H1 (cell line): ENCODE measurements at regions not wholly inside any gene's neighbourhood (a gene's known extent, or its start where the extent isn't known, plus 50 kb on each side); places are given as distances from the start of the nearest gene placed in this dataset.

Experiments
- CTCF ChIA-PET: fragments of 300-600 bp; sonication (Branson Sonifier 250); formaldehyde crosslinking; loops from one replicate; lab custom pipeline; 2021; ENCODE audit not compliant: partially characterized antibody; lab: Charles Lee
- POLR2A ChIA-PET: fragments of 300-600 bp; sonication (Branson Sonifier 250); formaldehyde crosslinking; loops from one replicate; lab custom pipeline; 2021; ENCODE audit warnings: inconsistent platforms; ENCODE audit not compliant: partially characterized antibody; lab: Charles Lee
- DNase-seq, 2 experiments: peaks; one replicate each; pipeline versions ENCODE4 v3.0.0 to v3.0.0-alpha.2; 2010 to 2022; ENCODE audit warnings: low spot score in 2 of 2, low read depth in 1 of 2, mixed read lengths in 1 of 2
- FAIRE-seq: peaks from 2 replicates; lab custom pipeline; 2011; peaks lifted over from hg19 to GRCh38; lab: Jason Lieb, UNC
- H2AFZ ChIP-seq: 2 replicates; pipeline ENCODE4 v1.8.1; 2012; ENCODE audit warnings: low read length, inconsistent platforms
- H2AK5ac ChIP-seq: 2 replicates; pipeline ENCODE4 v1.6.1; 2013; ENCODE audit warnings: low read depth, low read length
- H2BK120ac ChIP-seq: replicated peaks from 2 replicates; pipeline ENCODE3; 2013; ENCODE audit warnings: low read depth, low read length, inconsistent platforms
- H2BK12ac ChIP-seq: 2 replicates; pipeline ENCODE4 v1.6.1; 2013; ENCODE audit warnings: low read depth, low read length
- H2BK15ac ChIP-seq: 2 replicates; pipeline ENCODE4 v1.6.1; 2013; ENCODE audit warnings: low read length
- H2BK20ac ChIP-seq: 2 replicates; pipeline ENCODE4 v1.6.1; 2013; ENCODE audit warnings: low read length
- H2BK5ac ChIP-seq: 2 replicates; pipeline ENCODE4 v1.6.1; 2013; ENCODE audit warnings: low read depth, low read length
- H3K14ac ChIP-seq: 2 replicates; pipeline ENCODE4 v1.6.1; 2013; ENCODE audit warnings: inconsistent platforms; ENCODE audit not compliant: insufficient read length
- H3K18ac ChIP-seq: 2 replicates; pipeline ENCODE4 v1.6.1; 2013; ENCODE audit warnings: low read length; ENCODE audit errors: extremely low read depth
- H3K23ac ChIP-seq: 2 replicates; pipeline ENCODE4 v1.6.1; 2013; ENCODE audit warnings: inconsistent platforms; ENCODE audit not compliant: insufficient read length
- H3K23me2 ChIP-seq: 2 replicates; pipeline ENCODE4 v1.6.1; 2013; ENCODE audit warnings: low read depth, low read length
- H3K27ac ChIP-seq: 2 replicates; pipeline ENCODE4 v1.6.1; 2011; ENCODE audit warnings: low read depth, low read length, inconsistent platforms
- H3K27me3 ChIP-seq, 4 experiments: replicated peaks in 1 of 4; 1 replicate in 1 of 4; 2 replicates in 3 of 4; pipeline versions ENCODE4 v1.6.1 to v1.8.1; 2011 to 2013; ENCODE audit warnings: low read length in 3 of 4, mild to moderate bottlenecking in 3 of 4, inconsistent platforms in 2 of 4, mixed read lengths in 2 of 4, moderate library complexity in 1 of 4; ENCODE audit not compliant: control insufficient read depth in 3 of 4, insufficient read depth in 3 of 4; ENCODE audit errors: extremely low read depth in 1 of 4
- H3K36me3 ChIP-seq, 4 experiments: 2 replicates each; pipeline versions ENCODE4 v1.6.1 to v1.8.1; 2011 to 2013; ENCODE audit warnings: mild to moderate bottlenecking in 4 of 4, low read length in 3 of 4, moderate library complexity in 2 of 4, control low read depth in 1 of 4, inconsistent platforms in 1 of 4; ENCODE audit not compliant: insufficient read depth in 4 of 4, control insufficient read depth in 2 of 4
- H3K4ac ChIP-seq: replicated peaks from 2 replicates; pipeline ENCODE3; 2013; ENCODE audit warnings: low read length, low read depth, mixed read lengths, inconsistent platforms; ENCODE audit not compliant: insufficient read length
- H3K4me1 ChIP-seq, 4 experiments: replicated peaks in 1 of 4; 1 replicate in 1 of 4; 2 replicates in 3 of 4; pipeline versions ENCODE4 v1.6.1 to v1.8.1; 2011 to 2013; ENCODE audit warnings: low read length in 3 of 4, inconsistent platforms in 2 of 4, mixed read lengths in 1 of 4; ENCODE audit not compliant: insufficient read depth in 4 of 4, control insufficient read depth in 3 of 4
- H3K4me2 ChIP-seq, 2 experiments: 2 replicates each; pipeline versions ENCODE4 v1.6.1 to v1.8.1; 2011 to 2013; ENCODE audit warnings: low read depth in 2 of 2, low read length in 2 of 2, control low read depth in 1 of 2, inconsistent platforms in 1 of 2, mild to moderate bottlenecking in 1 of 2; ENCODE audit not compliant: insufficient read depth in 1 of 2
- H3K4me3 ChIP-seq, 4 experiments: fragments of 200-600, 300-600 bp in 1 of 4; sonication (generic), shearing (Covaris generic), sonication (Bioruptor Twin) in 1 of 4; 2 replicates each; pipeline versions ENCODE4 v1.5.1 to v1.8.1; 2011 to 2016; ENCODE audit warnings: low read length in 4 of 4, low read depth in 3 of 4, control low read depth in 2 of 4, inconsistent platforms in 2 of 4, mild to moderate bottlenecking in 2 of 4, mixed read lengths in 1 of 4, moderate library complexity in 1 of 4; ENCODE audit not compliant: insufficient read depth in 2 of 4; ENCODE audit errors: extremely low read depth in 1 of 4
- H3K56ac ChIP-seq: replicated peaks from 2 replicates; pipeline ENCODE3; 2013; ENCODE audit warnings: low read depth, mild to moderate bottlenecking, mixed read lengths, low read length, inconsistent platforms; ENCODE audit not compliant: insufficient read length
- H3K79me1 ChIP-seq: 2 replicates; pipeline ENCODE4 v1.6.1; 2013; ENCODE audit warnings: low read depth, low read length, control low read depth
- H3K79me2 ChIP-seq, 2 experiments: 2 replicates each; pipeline versions ENCODE4 v1.6.1 to v1.8.1; 2012 to 2013; ENCODE audit warnings: low read length in 2 of 2, mild to moderate bottlenecking in 2 of 2, inconsistent platforms in 1 of 2; ENCODE audit not compliant: insufficient read depth in 2 of 2, control insufficient read depth in 1 of 2
- H3K9ac ChIP-seq, 4 experiments: replicated peaks in 1 of 4; 1 replicate in 1 of 4; 2 replicates in 3 of 4; pipeline versions ENCODE4 v1.6.1 to v1.8.1; 2011 to 2013; ENCODE audit warnings: low read depth in 3 of 4, low read length in 3 of 4, control low read depth in 2 of 4, mild to moderate bottlenecking in 2 of 4, moderate library complexity in 2 of 4, inconsistent platforms in 1 of 4; ENCODE audit errors: extremely low read depth in 1 of 4
- H3K9me3 ChIP-seq, 2 experiments: 2 replicates each; pipeline versions ENCODE4 v1.6.1 to v1.8.1; 2012 to 2013; ENCODE audit warnings: mild to moderate bottlenecking in 2 of 2, moderate library complexity in 2 of 2, control low read depth in 1 of 2, inconsistent platforms in 1 of 2, low read depth in 1 of 2, low read length in 1 of 2, mixed read lengths in 1 of 2; ENCODE audit not compliant: insufficient read depth in 2 of 2
- H4K20me1 ChIP-seq, 2 experiments: replicated peaks in 1 of 2; 2 replicates each; pipeline versions ENCODE3 to v1.8.1; 2011 to 2013; ENCODE audit warnings: inconsistent platforms in 2 of 2, low read length in 2 of 2, mild to moderate bottlenecking in 1 of 2; ENCODE audit not compliant: insufficient read depth in 2 of 2, control insufficient read depth in 1 of 2
- H4K5ac ChIP-seq: 2 replicates; pipeline ENCODE4 v1.6.1; 2013; ENCODE audit warnings: low read length, low read depth, mixed read lengths, inconsistent platforms; ENCODE audit not compliant: insufficient read length
- H4K8ac ChIP-seq: 2 replicates; pipeline ENCODE4 v1.8.0; 2013; ENCODE audit warnings: mild to moderate bottlenecking, moderate library complexity, low read length, inconsistent platforms; ENCODE audit not compliant: insufficient read depth; ENCODE audit errors: extremely low read depth
- H4K91ac ChIP-seq: replicated peaks from 2 replicates; pipeline ENCODE3; 2013; ENCODE audit warnings: low read length, mixed read lengths, inconsistent platforms; ENCODE audit not compliant: insufficient read length
- WGBS, 2 experiments: shearing (Covaris generic) in 1 of 2; methylation state at CpG; one replicate each; pipeline versions ENCODE4 v1.1.6 to v1.1.7; 2013 to 2015; ENCODE audit warnings: low lambda C conversion rate in 2 of 2, mixed read lengths in 2 of 2, inconsistent platforms in 1 of 2, low coverage in 1 of 2, missing lambda C conversion rate in 1 of 2; ENCODE audit not compliant: insufficient replicate concordance in 2 of 2, insufficient coverage in 1 of 2, insufficient read length in 1 of 2; ENCODE audit errors: extremely low coverage in 1 of 2, missing lambda C conversion rate in 1 of 2; 5-methylcytosine and 5-hydroxymethylcytosine counted together

DNA sequence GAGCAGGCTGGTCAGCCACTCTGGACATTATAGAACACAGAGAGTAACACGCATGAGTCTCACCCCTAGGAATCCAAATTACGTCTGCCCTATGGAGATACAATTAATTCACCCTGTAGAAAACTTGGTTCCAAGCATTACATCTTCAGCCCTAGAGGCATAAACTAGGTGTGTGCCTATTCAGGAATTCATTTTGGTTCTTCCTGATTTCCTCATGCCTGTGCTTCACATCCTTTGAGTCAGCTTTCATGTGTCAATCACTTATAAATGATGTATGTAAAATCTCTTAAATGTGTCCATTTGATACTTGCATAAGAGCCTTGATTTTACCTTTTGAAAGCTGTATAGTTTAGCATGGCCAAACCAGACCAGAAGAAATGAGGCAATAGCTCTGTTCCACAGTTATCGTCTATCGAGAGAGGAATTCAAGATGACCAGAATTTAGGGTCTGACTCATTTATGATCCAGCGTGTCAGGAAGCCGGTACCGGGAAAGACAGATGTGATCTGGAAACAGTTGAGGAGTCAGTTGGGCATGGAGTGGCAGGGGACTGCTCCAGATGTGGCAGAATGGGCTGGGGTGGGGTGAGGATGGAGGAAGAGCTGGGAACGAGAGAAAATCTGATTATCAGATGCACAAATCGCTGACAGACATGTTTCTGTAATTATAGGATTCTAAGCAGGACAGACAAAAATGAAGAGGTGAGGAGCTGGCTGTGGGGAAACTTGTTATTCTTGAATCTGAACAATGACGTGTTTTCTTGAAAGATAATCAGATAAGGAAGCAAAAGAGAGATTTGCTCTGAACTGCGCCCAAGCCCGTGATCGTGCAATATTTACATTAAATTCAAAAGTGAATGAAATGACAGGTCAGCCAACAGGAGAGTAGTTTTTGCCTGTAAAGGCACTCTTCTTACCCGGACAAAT, 76.7 kb downstream of the C16orf95 start:
- CTCF ChIA-PET: interaction anchor here (0.5 to 3.4 kb wide), 4 partner anchors 11 to 219 kb away, joined by 3 to 20 read pairs (median 6); no protein-coding TSS in a partner anchor
- no peak overlapping the region for H2BK20ac ChIP-seq
- H3K27me3 ChIP-seq: no peaks in the 10 kb centered on the region; a peak in 1 of 7 replicates
- H3K14ac ChIP-seq: no peak overlapping the region
- no peaks in the 10 kb centered on the region for H4K20me1 ChIP-seq
- no peak overlapping the region for H2BK12ac ChIP-seq
- no peak overlapping the region for H3K56ac ChIP-seq
- no peak overlapping the region for H2BK5ac ChIP-seq
- 94% methylated on average over 14 of the region's 14 CpGs; no CpG with 5 or more reads in 1 of the 2 experiments for WGBS, 2 experiments
- no peaks in the 10 kb centered on the region for H3K79me1 ChIP-seq
- H3K4me1 ChIP-seq: peaks cover 5 to 14% (median 12%) of the 10 kb centered on the region in 4 experiments; a peak in 6 of 7 replicates
- H2BK15ac ChIP-seq: no peak overlapping the region
- no peak overlapping the region for H4K91ac ChIP-seq
- H4K5ac ChIP-seq: no peak overlapping the region
- H3K23ac ChIP-seq: no peak overlapping the region
- no peaks in the 10 kb centered on the region; the same call in 1 of the 2 replicates for H3K23me2 ChIP-seq
- no peak for DNase-seq
- no peak overlapping the region for H2AFZ ChIP-seq
- no peak overlapping the region for H3K27ac ChIP-seq
- no peak overlapping the region for H2BK120ac ChIP-seq
- H3K79me2 ChIP-seq: no peaks in the 10 kb centered on the region
- POLR2A ChIA-PET: no interaction called here
- H3K9me3 ChIP-seq: no peaks in the 10 kb centered on the region
- H3K9ac ChIP-seq: no peak overlapping the region
- no peak overlapping the region for H2AK5ac ChIP-seq
- no peak overlapping the region for H3K4ac ChIP-seq
- no peak overlapping the region for H3K18ac ChIP-seq
- no peaks in the 10 kb centered on the region for H3K36me3 ChIP-seq
- no peak for FAIRE-seq
- H3K4me2 ChIP-seq: no peak overlapping the region
- no peak overlapping the region for H3K4me3 ChIP-seq
- no peak overlapping the region for H4K8ac ChIP-seq
